Gastroesophageal sphincter (tissue), 4 donors: ENCODE measurements at regions not wholly inside any gene's neighbourhood (a gene's known extent, or its start where the extent isn't known, plus 50 kb on each side); places are given as distances from the start of the nearest gene placed in this dataset.

Source experiments
- ATAC-seq: fragments of 150-250 bp; one replicate; pipeline ENCODE4 v1.9.1; 2016; ENCODE audit warnings: mild to moderate bottlenecking, moderate library complexity
- H3K27ac ChIP-seq, 4 donors: fragments of 200-600 bp; sonication (generic) in 3 of 4; 1 replicate in 3 of 4; 2 replicates in 1 of 4; pipeline ENCODE4 v1.5.1; 2016 to 2019
- H3K27me3 ChIP-seq: fragments of 200-600 bp; sonication (generic); one replicate; pipeline ENCODE4 v1.5.1; 2019
- H3K36me3 ChIP-seq, 2 donors: fragments of 200-600 bp; sonication (generic); one replicate each; pipeline ENCODE4 v1.5.1; 2019; ENCODE audit warnings: control low read depth in 1 of 2
- H3K4me1 ChIP-seq, 3 donors: fragments of 200-600 bp; sonication (generic); 1 replicate in 2 of 3; 2 replicates in 1 of 3; pipeline ENCODE4 v1.5.1; 2016 to 2019; ENCODE audit warnings: control low read depth in 2 of 3
- H3K4me3 ChIP-seq, 2 donors: fragments of 200-600 bp; sonication (generic); one replicate each; pipeline ENCODE4 v1.5.1; 2019; ENCODE audit warnings: mild to moderate bottlenecking in 1 of 2, moderate library complexity in 1 of 2
- H3K9me3 ChIP-seq, 3 donors: fragments of 200-600 bp; sonication (generic); one replicate each; pipeline ENCODE4 v1.5.1; 2017 to 2019; ENCODE audit warnings: control low read depth in 2 of 3
- EP300 ChIP-seq: sonication (generic); formaldehyde crosslinking; IDR thresholded peaks from one replicate; pipeline ENCODE4 v1.6.1; 2017; ENCODE audit warnings: antibody characterized with exemption, mild to moderate bottlenecking
- POLR2A ChIP-seq, 2 donors: fragments of 450-650 bp; IDR thresholded peaks; one replicate each; pipeline ENCODE4 v1.6.1; 2017; ENCODE audit warnings: antibody characterized with exemption in 2 of 2, mild to moderate bottlenecking in 2 of 2, moderate library complexity in 1 of 2
- POLR2AphosphoS5 ChIP-seq: sonication (generic); formaldehyde crosslinking; IDR thresholded peaks from one replicate; pipeline ENCODE4 v1.6.1; 2017; ENCODE audit warnings: antibody characterized with exemption
- WGBS, 2 donors: methylation state at CpG; one replicate each; pipeline ENCODE4 v1.1.5; 2018; ENCODE audit warnings: low coverage in 1 of 2; 5-methylcytosine and 5-hydroxymethylcytosine counted together
- TF ChIP-seq, protein P1 (sequence below), 4 experiments: fragments of 200-600 bp in 2 of 4; fragments of 450-650 bp in 2 of 4; sonication (generic) in 1 of 4; IDR thresholded peaks; one replicate each; pipeline ENCODE4 v1.5.1; 2017 to 2019; ENCODE audit warnings: antibody characterized with exemption in 4 of 4, mild to moderate bottlenecking in 2 of 4, moderate library complexity in 2 of 4

GRCh38 chr5:62011089-62011664 is 294.8 kb upstream of the KIF2A start:
- Histone ChIP-seq H3K27me3 (no peaks in the 10 kb centered on the region), H3K27ac (no peak overlapping the region), H3K4me1 (no peaks in the 10 kb centered on the region), H3K36me3 (no peaks in the 10 kb centered on the region), H3K4me3 (no peak overlapping the region), H3K9me3 (no peaks in the 10 kb centered on the region)
- 68 to 92% methylated on average over 2 to 5 of the region's 5 CpGs for WGBS, 2 donors
- TF ChIP-seq EP300 (no peak), POLR2A (IDR thresholded peaks at IDR 0.05) (no peak), POLR2AphosphoS5 (no peak)
- TF ChIP-seq, protein P1, sequence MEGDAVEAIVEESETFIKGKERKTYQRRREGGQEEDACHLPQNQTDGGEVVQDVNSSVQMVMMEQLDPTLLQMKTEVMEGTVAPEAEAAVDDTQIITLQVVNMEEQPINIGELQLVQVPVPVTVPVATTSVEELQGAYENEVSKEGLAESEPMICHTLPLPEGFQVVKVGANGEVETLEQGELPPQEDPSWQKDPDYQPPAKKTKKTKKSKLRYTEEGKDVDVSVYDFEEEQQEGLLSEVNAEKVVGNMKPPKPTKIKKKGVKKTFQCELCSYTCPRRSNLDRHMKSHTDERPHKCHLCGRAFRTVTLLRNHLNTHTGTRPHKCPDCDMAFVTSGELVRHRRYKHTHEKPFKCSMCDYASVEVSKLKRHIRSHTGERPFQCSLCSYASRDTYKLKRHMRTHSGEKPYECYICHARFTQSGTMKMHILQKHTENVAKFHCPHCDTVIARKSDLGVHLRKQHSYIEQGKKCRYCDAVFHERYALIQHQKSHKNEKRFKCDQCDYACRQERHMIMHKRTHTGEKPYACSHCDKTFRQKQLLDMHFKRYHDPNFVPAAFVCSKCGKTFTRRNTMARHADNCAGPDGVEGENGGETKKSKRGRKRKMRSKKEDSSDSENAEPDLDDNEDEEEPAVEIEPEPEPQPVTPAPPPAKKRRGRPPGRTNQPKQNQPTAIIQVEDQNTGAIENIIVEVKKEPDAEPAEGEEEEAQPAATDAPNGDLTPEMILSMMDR (IDR thresholded peaks at IDR 0.05): no peak
- ATAC-seq: no peak

- 100% methylated on average over 1 of the region's 1 CpG for WGBS, 2 donors
- ATAC-seq: no peak
- Histone ChIP-seq H3K27me3 (no peaks in the 10 kb centered on the region), H3K9me3 (no peaks in the 10 kb centered on the region), H3K4me3 (no peak overlapping the region), H3K27ac (no peak overlapping the region), H3K36me3 (no peaks in the 10 kb centered on the region), H3K4me1 (no peaks in the 10 kb centered on the region)
- TF ChIP-seq POLR2AphosphoS5 (no peak), POLR2A (IDR thresholded peaks at IDR 0.05) (no peak), EP300 (no peak)
- TF ChIP-seq, protein P1 (IDR thresholded peaks at IDR 0.05): no peak
Measured at GRCh38 chr5:62017092-62017491, 288.9 kb upstream of the KIF2A start.

DNA sequence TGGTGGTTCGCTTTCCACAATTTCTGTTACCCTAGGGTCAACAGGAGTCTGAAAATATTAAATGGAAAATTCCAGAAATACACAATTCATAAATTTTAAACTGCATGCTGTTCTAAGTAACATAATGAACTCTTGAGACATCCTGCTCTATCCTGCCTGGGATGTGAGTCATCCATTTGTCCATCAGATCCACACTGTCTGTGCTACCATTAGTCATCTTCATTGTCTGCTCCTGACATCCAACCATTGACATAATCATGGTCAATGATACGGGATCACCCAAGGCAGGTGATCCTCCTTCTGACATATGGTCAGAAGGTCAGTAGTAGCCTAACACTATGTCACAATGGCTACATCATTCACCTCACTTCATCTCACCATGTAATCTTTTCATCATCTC is 276.7 kb upstream of the KIF2A start:
- no peak for TF ChIP-seq POLR2AphosphoS5
- TF ChIP-seq, protein P1 (IDR thresholded peaks at IDR 0.05): no peak
- TF ChIP-seq POLR2A (IDR thresholded peaks at IDR 0.05): no peak
- TF ChIP-seq EP300: no peak
- Histone ChIP-seq H3K4me1 (no peaks in the 10 kb centered on the region), H3K4me3 (no peak overlapping the region), H3K27ac (no peak overlapping the region), H3K9me3 (no peaks in the 10 kb centered on the region), H3K36me3 (no peaks in the 10 kb centered on the region), H3K27me3 (no peaks in the 10 kb centered on the region)
- no peak for ATAC-seq
- 79 to 81% methylated on average over 1 to 2 of the region's 2 CpGs for WGBS, 2 donors

DNA sequence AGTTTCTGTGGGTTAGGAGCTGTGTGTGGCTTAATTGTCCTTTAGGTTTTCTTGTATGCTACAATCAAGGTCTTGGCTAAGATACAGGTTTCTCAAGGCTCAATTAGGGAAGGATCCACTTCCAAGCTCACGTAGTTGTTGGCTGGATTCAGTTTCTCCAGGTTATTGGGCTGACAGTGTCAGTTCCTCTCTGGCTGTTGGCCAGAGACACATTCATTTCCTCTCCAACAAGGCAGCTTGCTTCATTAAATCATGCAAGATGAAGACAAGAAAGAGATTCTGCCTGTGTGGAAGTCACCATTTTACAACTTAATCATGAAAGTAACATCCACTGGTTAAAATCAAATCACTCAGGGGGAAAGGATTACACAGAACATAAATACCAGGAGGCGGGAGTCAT is 275.7 kb upstream of the KIF2A start:
- H3K4me1 ChIP-seq: no peaks in the 10 kb centered on the region
- no peaks in the 10 kb centered on the region for H3K27me3 ChIP-seq
- H3K9me3 ChIP-seq: peaks cover 0 to under 1% (median 0%) of the 10 kb centered on the region in 3 donors
- no peak overlapping the region for H3K4me3 ChIP-seq
- H3K27ac ChIP-seq: no peak overlapping the region
- TF ChIP-seq POLR2A (IDR thresholded peaks at IDR 0.05) (no peak), POLR2AphosphoS5 (no peak), EP300 (no peak)
- TF ChIP-seq, protein P1 (IDR thresholded peaks at IDR 0.05): no peak
- H3K36me3 ChIP-seq: no peaks in the 10 kb centered on the region
- WGBS, 2 donors: 58 to 63% methylated on average over 2 of the region's 2 CpGs
- ATAC-seq: no peak

DNA sequence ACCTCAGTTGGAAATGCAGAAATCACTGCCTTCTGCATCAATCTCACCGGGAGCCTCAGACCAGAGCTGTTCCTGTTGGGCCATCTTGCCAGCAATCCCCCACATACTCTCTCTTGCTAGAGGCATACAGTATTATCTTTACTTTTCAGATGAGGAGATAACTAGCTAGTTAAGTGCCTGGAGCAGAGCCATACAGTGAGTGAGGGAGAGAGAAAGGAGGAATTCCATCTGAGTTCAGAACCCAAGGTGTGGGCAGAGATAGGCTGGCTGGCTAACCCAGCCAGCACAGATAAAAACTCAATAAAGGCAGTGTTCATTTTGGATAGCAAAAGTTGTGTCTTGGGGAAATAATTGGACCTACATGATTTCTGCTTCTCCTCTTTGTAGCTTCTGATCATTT is 268.0 kb upstream of the KIF2A start:
- H3K9me3 ChIP-seq: peaks cover 0 to 9% (median 0%) of the 10 kb centered on the region in 3 donors
- no peak for ATAC-seq
- H3K27me3 ChIP-seq: no peaks in the 10 kb centered on the region
- 83% methylated on average over 1 of the region's 1 CpG; no CpG with 5 or more reads in 1 of the 2 donors for WGBS, 2 donors
- no peak for TF ChIP-seq POLR2A (IDR thresholded peaks at IDR 0.05)
- no peak for TF ChIP-seq EP300
- TF ChIP-seq, protein P1 (IDR thresholded peaks at IDR 0.05): no peak
- no peak for TF ChIP-seq POLR2AphosphoS5
- H3K27ac ChIP-seq: no peak overlapping the region
- no peaks in the 10 kb centered on the region for H3K36me3 ChIP-seq
- H3K4me3 ChIP-seq: no peak overlapping the region
- no peaks in the 10 kb centered on the region for H3K4me1 ChIP-seq
